IMR-90 (cell line): ENCODE measurements at regions not wholly inside any gene's neighbourhood (a gene's known extent, or its start where the extent isn't known, plus 50 kb on each side); places are given as distances from the start of the nearest gene placed in this dataset.
"Not testable (repeated sequence)": the region's sequence is repeated elsewhere in the genome, so short reads cannot be mapped to it uniquely, and the experiment has no call there.

Experiments
- ATAC-seq: fragments of 200-7000 bp; cut with Tn5 transposase; 2 replicates; pipeline ENCODE4 v1.9.1; 2020; ENCODE audit warnings: low read depth, mild to moderate bottlenecking, moderate library complexity
- BruUV-seq: library from RNA; stranded (reverse); fragments of 400-500 nt; replicated peaks from 2 replicates; lab custom pipeline; 2021; lab: Mats Ljungman, UMichigan
- CTCF ChIA-PET: fragments of 300-600 bp; formaldehyde crosslinking; extraction: SDS; loops from one replicate; lab custom pipeline; 2021; ENCODE audit warnings: antibody characterized with exemption; lab: Yijun Ruan, JAX
- POLR2A ChIA-PET: fragments of 300-600 bp; sonication (Branson Sonifier 250); formaldehyde crosslinking; loops from one replicate; lab custom pipeline; 2022; ENCODE audit warnings: antibody characterized with exemption; ENCODE audit not compliant: unreplicated experiment; lab: Charles Lee
- DNase-seq: peaks from one replicate; pipeline ENCODE4 v3.0.0; 2013
- H2AFZ ChIP-seq: replicated peaks from 2 replicates; pipeline ENCODE3; 2013; ENCODE audit warnings: low read length, mild to moderate bottlenecking; ENCODE audit not compliant: poor library complexity
- H2AK5ac ChIP-seq: 2 replicates; pipeline ENCODE4 v1.6.1; 2013; ENCODE audit warnings: low read depth, low read length, inconsistent platforms
- H2AK9ac ChIP-seq: replicated peaks from 2 replicates; pipeline ENCODE3; 2013; ENCODE audit warnings: mild to moderate bottlenecking, low read depth, low read length, moderate library complexity; ENCODE audit not compliant: poor library complexity
- H2BK120ac ChIP-seq: 2 replicates; pipeline ENCODE4 v1.6.1; 2013; ENCODE audit warnings: low read depth, low read length, inconsistent platforms
- H2BK15ac ChIP-seq: 3 replicates; pipeline ENCODE4 v1.6.1; 2013; ENCODE audit warnings: low read depth, low read length, inconsistent platforms
- H2BK20ac ChIP-seq: 2 replicates; pipeline ENCODE4 v1.6.1; 2013; ENCODE audit warnings: low read depth, mild to moderate bottlenecking, inconsistent platforms, low read length, moderate library complexity
- H2BK5ac ChIP-seq: 2 replicates; pipeline ENCODE4 v1.6.1; 2013; ENCODE audit warnings: mild to moderate bottlenecking, low read depth, low read length, inconsistent platforms; ENCODE audit not compliant: poor library complexity, severe bottlenecking
- H3K14ac ChIP-seq: replicated peaks from 2 replicates; pipeline ENCODE4 v1.6.1; 2013; ENCODE audit warnings: low read depth, low read length, inconsistent platforms
- H3K18ac ChIP-seq: 2 replicates; pipeline ENCODE4 v1.6.1; 2013; ENCODE audit warnings: low read depth, low read length, control low read depth
- H3K23ac ChIP-seq: 2 replicates; pipeline ENCODE4 v1.6.1; 2013; ENCODE audit warnings: low read depth, low read length, inconsistent platforms
- H3K27ac ChIP-seq: 2 replicates; pipeline ENCODE4 v1.5.1; 2013; ENCODE audit warnings: mild to moderate bottlenecking, control low read depth, low read length; ENCODE audit not compliant: insufficient read depth
- H3K27me3 ChIP-seq: 2 replicates; pipeline ENCODE4 v1.6.1; 2013; ENCODE audit warnings: low read length; ENCODE audit not compliant: control insufficient read depth, insufficient read depth
- H3K36me3 ChIP-seq: 2 replicates; pipeline ENCODE4 v1.6.1; 2013; ENCODE audit warnings: low read length, mixed read lengths; ENCODE audit not compliant: control insufficient read depth, insufficient read depth
- H3K4ac ChIP-seq: 2 replicates; pipeline ENCODE4 v1.6.1; 2013; ENCODE audit warnings: low read depth, low read length, inconsistent platforms
- H3K4me1 ChIP-seq: 2 replicates; pipeline ENCODE4 v1.6.1; 2013; ENCODE audit warnings: low read length, mixed read lengths; ENCODE audit not compliant: control insufficient read depth, insufficient read depth
- H3K4me2 ChIP-seq: 2 replicates; pipeline ENCODE4 v1.6.1; 2013; ENCODE audit warnings: low read depth, mild to moderate bottlenecking, control low read depth, low read length, moderate library complexity
- H3K4me3 ChIP-seq: 2 replicates; pipeline ENCODE4 v1.5.1; 2013; ENCODE audit warnings: low read depth, mild to moderate bottlenecking, control low read depth, low read length, moderate library complexity; ENCODE audit not compliant: insufficient read depth
- H3K56ac ChIP-seq: 2 replicates; pipeline ENCODE4 v1.6.1; 2013; ENCODE audit warnings: low read length, inconsistent platforms; ENCODE audit not compliant: insufficient read depth; ENCODE audit errors: extremely low read depth
- H3K79me1 ChIP-seq, 2 experiments: 2 replicates each; pipeline ENCODE4 v1.6.1; 2013; ENCODE audit warnings: low read length in 2 of 2, inconsistent platforms in 1 of 2, low read depth in 1 of 2
- H3K9ac ChIP-seq: 2 replicates; pipeline ENCODE4 v1.6.1; 2013; ENCODE audit warnings: low read depth, low read length, control low read depth
- H3K9me1 ChIP-seq: 2 replicates; pipeline ENCODE4 v1.6.1; 2013; ENCODE audit warnings: low read length, inconsistent platforms; ENCODE audit not compliant: insufficient read depth
- H3K9me3 ChIP-seq: 2 replicates; pipeline ENCODE4 v1.6.1; 2013; ENCODE audit warnings: low read length; ENCODE audit not compliant: control insufficient read depth, insufficient read depth
- H4K20me1 ChIP-seq: 2 replicates; pipeline ENCODE4 v1.6.1; 2013; ENCODE audit warnings: low read length, inconsistent platforms; ENCODE audit not compliant: insufficient read depth
- H4K5ac ChIP-seq: 2 replicates; pipeline ENCODE4 v1.6.1; 2013; ENCODE audit warnings: mild to moderate bottlenecking, low read depth, low read length, control low read depth
- H4K8ac ChIP-seq, 2 experiments: 2 replicates each; pipeline ENCODE4 v1.6.1; 2013; ENCODE audit warnings: low read depth in 2 of 2, low read length in 2 of 2, control low read depth in 1 of 2, inconsistent platforms in 1 of 2
- H4K91ac ChIP-seq: 2 replicates; pipeline ENCODE4 v1.6.1; 2013; ENCODE audit warnings: low read depth, low read length, inconsistent platforms; ENCODE audit not compliant: insufficient read depth
- BHLHE40 ChIP-seq: fragments of 150-350 bp; IDR thresholded peaks from 2 replicates; pipeline ENCODE4 v1.6.1; 2016; ENCODE audit warnings: mild to moderate bottlenecking, low read depth, low read length
- ELK1 ChIP-seq: fragments of 150-350 bp; IDR thresholded peaks from 2 replicates; pipeline ENCODE4 v1.6.1; 2016; ENCODE audit warnings: low read depth, mild to moderate bottlenecking, low read length, moderate library complexity, borderline replicate concordance
- WGBS, 2 experiments: methylation state at CpG; one replicate each; pipeline versions ENCODE4 v1.1.5 to v1.1.7; 2013; ENCODE audit warnings: missing lambda C conversion rate in 2 of 2; ENCODE audit not compliant: insufficient read length in 1 of 2; ENCODE audit errors: extremely low coverage in 2 of 2; 5-methylcytosine and 5-hydroxymethylcytosine counted together
- dilution Hi-C: fragments of 300-500 bp; cut with HindIII; formaldehyde crosslinking; loops from one replicate; pipeline ENCODE4 v1.14.3; 2018; ENCODE audit warnings: low sequenced_read_pairs; ENCODE audit not compliant: unreplicated experiment
- in situ Hi-C: fragments of 300-500 bp; cut with MboI; formaldehyde crosslinking; loops from 3 replicates; pipeline ENCODE4 v1.14.3; 2019; ENCODE audit warnings: low sequenced_read_pairs, inconsistent platforms, mixed read lengths
- intact Hi-C: fragments of 100-400 bp; cut with micrococcal nuclease; formaldehyde crosslinking; loops from 2 replicates; pipeline ENCODE4 v1.10.0; 2022

- H3K56ac ChIP-seq, result no peak overlapping the region
- TF ChIP-seq BHLHE40 (no peak), ELK1 (no peak)
- no peak overlapping the region for H3K27ac ChIP-seq
- DNase-seq (no peak), ATAC-seq (no peak)
- no peak overlapping the region for H3K18ac ChIP-seq
- H3K27me3 ChIP-seq, result no peaks in the 10 kb centered on the region; the same call in 1 of the 2 replicates
- dilution Hi-C loops (no loop called here), intact Hi-C loops (no loop called here), in situ Hi-C loops (no loop called here)
- H4K91ac ChIP-seq, result no peak overlapping the region
- no peak overlapping the region for H2AK5ac ChIP-seq
- H3K4me1 ChIP-seq, result no peaks in the 10 kb centered on the region
- H3K23ac ChIP-seq, result no peak overlapping the region
- H3K79me1 ChIP-seq, result no peaks in the 10 kb centered on the region
- H2AFZ ChIP-seq, result no peak overlapping the region
- H2BK20ac ChIP-seq, result no peak overlapping the region
- no peaks in the 10 kb centered on the region for H3K9me3 ChIP-seq
- H3K14ac ChIP-seq, result no peak overlapping the region
- no peak overlapping the region for H2BK120ac ChIP-seq
- H3K4me3 ChIP-seq, result no peak overlapping the region
- no peak overlapping the region for H2AK9ac ChIP-seq
- H4K20me1 ChIP-seq, result no peaks in the 10 kb centered on the region
- H2BK5ac ChIP-seq, result no peak overlapping the region
- H3K9ac ChIP-seq, result no peak overlapping the region
- H2BK15ac ChIP-seq, result no peak overlapping the region
- H4K8ac ChIP-seq, result no peak overlapping the region
- WGBS, 2 experiments, result no CpG with 5 or more reads among the region's 3 CpGs
- no peak overlapping the region for H4K5ac ChIP-seq
- BruUV-seq, result no TSS peak
- no peaks in the 10 kb centered on the region for H3K36me3 ChIP-seq
- H3K9me1 ChIP-seq, result no peaks in the 10 kb centered on the region
- ChIA-PET CTCF (no interaction called here), POLR2A (no interaction called here)
- H3K4me2 ChIP-seq, result no peak overlapping the region
- no peak overlapping the region for H3K4ac ChIP-seq
These were observed 222.0 kb downstream of the HS3ST3B1 start for GRCh38 chr17:14522795-14523387.

GRCh38 chr17:14518919-14519318 lies 218.0 kb downstream of the HS3ST3B1 start:
- H2AK5ac ChIP-seq, H2AK9ac ChIP-seq, in situ Hi-C loops, H3K27ac ChIP-seq, H4K8ac ChIP-seq, H4K20me1 ChIP-seq, H4K5ac ChIP-seq, H3K4me3 ChIP-seq, dilution Hi-C loops, H3K27me3 ChIP-seq, H3K36me3 ChIP-seq, POLR2A ChIA-PET, H3K79me1 ChIP-seq, H2BK120ac ChIP-seq, CTCF ChIA-PET, BruUV-seq, H3K9me1 ChIP-seq, H3K14ac ChIP-seq, H3K9ac ChIP-seq, H3K4ac ChIP-seq, H4K91ac ChIP-seq, H2BK20ac ChIP-seq, H3K9me3 ChIP-seq, H3K56ac ChIP-seq, H3K4me1 ChIP-seq, H3K4me2 ChIP-seq, DNase-seq, intact Hi-C loops, H2BK5ac ChIP-seq, H3K23ac ChIP-seq, H3K18ac ChIP-seq, H2AFZ ChIP-seq, H2BK15ac ChIP-seq: not testable (repeated sequence)
- peak; percentile 63; the same call in 1 of the 2 replicates for ATAC-seq
- no CpG with 5 or more reads among the region's 3 CpGs for WGBS, 2 experiments
